ENCODE measurements at regions not wholly inside any gene's neighbourhood (a gene's known extent, or its start where the extent isn't known, plus 50 kb on each side); places are given as distances from the start of the nearest gene placed in this dataset.

GRCh38 chr5:167726642-167727041 is 564.8 kb upstream of the WWC1 start:
- no peak for DNase-seq

GRCh38 chr5:167730121-167730520 is 561.3 kb upstream of the WWC1 start:
- DNase-seq = no peak

GRCh38 chr5:167730656-167731055 is 560.8 kb upstream of the WWC1 start:
- DNase-seq = no peak

GRCh38 chr5:167731951-167732350 is 559.5 kb upstream of the WWC1 start:
- DNase-seq = no peak

GRCh38 chr5:167732499-167732898 is 558.9 kb upstream of the WWC1 start:
- DNase-seq = no peak

- no peak for DNase-seq
Observed at GRCh38 chr5:167736992-167737391, 554.5 kb upstream of the WWC1 start.

- no peak for DNase-seq
Observed at GRCh38 chr5:167743695-167744464, 547.6 kb upstream of the WWC1 start.

- DNase-seq = no peak
Observed at GRCh38 chr5:167745868-167746267, 545.6 kb upstream of the WWC1 start.

- DNase-seq = no peak
Observed at GRCh38 chr5:167750586-167750985, 540.9 kb upstream of the WWC1 start.

GRCh38 chr5:167752936-167753335 is 538.5 kb upstream of the WWC1 start:
- no peak for DNase-seq

GRCh38 chr5:167753725-167754490 is 537.5 kb upstream of the WWC1 start:
- DNase-seq = no peak

GRCh38 chr5:167754501-167755021 is 536.9 kb upstream of the WWC1 start:
- DNase-seq = no peak

- no peak for DNase-seq
Observed at GRCh38 chr5:167755420-167755819, 536.0 kb upstream of the WWC1 start.

- DNase-seq = no peak
Observed at GRCh38 chr5:167759057-167759821, 532.2 kb upstream of the WWC1 start.

GRCh38 chr5:167763772-167764171 is 527.7 kb upstream of the WWC1 start:
- no peak for DNase-seq

GRCh38 chr5:167764641-167765289 is 526.7 kb upstream of the WWC1 start:
- DNase-seq = no peak

GRCh38 chr5:167765352-167765751 is 526.1 kb upstream of the WWC1 start:
- DNase-seq = no peak

- no peak for DNase-seq
Observed at GRCh38 chr5:167766957-167767356, 524.5 kb upstream of the WWC1 start.

- no peak for DNase-seq
Observed at GRCh38 chr5:167767795-167768194, 523.6 kb upstream of the WWC1 start.

- no peak for DNase-seq
Observed at GRCh38 chr5:167769846-167770413, 521.5 kb upstream of the WWC1 start.

GRCh38 chr5:167770461-167770860 is 521.0 kb upstream of the WWC1 start:
- no peak for DNase-seq

- DNase-seq = no peak
Observed at GRCh38 chr5:167771571-167771970, 519.9 kb upstream of the WWC1 start.
